ENCODE measurements at regions not wholly inside any gene's neighbourhood (a gene's known extent, or its start where the extent isn't known, plus 50 kb on each side); places are given as distances from the start of the nearest gene placed in this dataset.

DNA sequence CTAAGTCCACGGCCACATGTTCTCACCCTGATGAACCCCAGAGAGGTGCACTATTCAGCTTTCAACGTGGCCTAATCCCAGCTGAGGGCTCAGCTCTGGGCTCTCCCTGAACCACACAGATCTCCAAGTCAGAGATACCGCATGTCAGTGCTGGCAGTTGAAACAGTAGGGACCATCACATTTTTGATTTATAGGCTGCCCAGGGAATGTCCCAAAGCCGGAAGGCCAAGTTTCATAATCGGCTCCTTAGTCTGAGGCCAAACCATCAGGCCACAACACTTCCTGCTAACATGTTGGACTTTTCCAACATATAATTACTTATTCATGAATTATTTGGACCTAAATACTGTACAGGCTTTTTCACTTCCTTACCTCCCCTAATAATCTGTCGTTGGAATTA, 91.9 kb upstream of the KLHL29 start:
- no peak for DNase-seq (ENCODE audit: low read depth in 3 of 3, low spot score in 1 of 3)

DNA sequence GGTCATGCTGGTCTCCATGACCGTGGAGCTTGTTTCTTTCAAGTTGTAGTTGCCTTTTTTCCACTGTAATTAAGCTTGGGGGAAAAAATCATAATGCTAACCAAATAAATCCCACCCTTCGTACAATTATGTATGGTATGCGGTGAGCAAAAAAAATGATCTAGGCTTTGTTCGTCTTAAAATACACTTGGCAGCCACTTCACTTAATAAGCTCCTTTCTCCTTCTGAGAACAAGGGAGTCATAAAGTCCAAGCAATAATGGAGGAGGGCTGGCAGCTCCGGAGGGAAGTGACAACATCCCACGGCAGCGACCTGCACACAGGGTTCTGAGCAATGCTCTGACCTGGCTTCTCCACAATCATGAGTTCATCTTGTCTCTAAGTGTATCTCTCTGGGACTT, 91.2 kb upstream of the KLHL29 start:
- no peak for DNase-seq (ENCODE audit: low read depth in 3 of 3, low spot score in 1 of 3)

DNA sequence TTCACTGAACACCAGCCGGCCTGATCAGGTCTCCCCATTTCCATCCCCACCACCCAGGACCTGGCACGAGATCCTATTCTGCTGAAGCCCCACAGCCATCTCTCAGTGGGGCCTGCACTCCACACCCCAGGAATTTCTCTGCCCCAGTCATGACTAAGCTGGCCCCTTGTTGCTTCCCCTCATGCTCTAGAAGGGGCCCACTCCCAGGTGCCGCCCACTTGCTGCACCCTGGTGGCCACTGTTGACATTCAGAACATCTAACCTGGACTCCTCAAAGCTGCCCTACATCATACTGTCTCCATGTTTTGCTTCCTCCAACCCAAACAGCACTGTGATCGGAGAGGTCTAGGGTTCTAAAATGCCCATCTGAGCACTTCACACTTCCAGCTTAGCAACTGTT, 90.7 kb upstream of the KLHL29 start:
- DNase-seq (ENCODE audit: low read depth in 3 of 3, low spot score in 1 of 3), result no peak

DNA sequence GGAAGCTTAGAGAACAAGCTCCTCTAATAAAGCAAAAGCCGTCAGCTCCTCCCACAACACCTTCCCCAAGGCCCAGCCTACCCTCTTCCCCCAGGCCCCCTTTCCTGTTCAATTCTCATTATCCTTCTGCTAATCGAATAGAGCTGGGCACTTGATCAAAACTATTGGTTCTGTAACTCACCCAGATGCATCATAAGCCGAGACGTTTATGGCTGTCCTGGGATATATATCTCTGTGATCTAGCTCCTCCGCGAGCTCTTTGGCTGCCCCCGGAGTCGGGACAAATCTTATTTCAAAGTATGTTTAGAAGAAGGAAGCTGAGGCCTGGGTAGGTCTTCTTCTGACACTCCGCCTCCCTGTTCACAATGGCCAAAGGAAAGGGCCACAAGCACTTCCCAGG, 88.3 kb upstream of the KLHL29 start:
- DNase-seq (ENCODE audit: low read depth in 3 of 3, low spot score in 1 of 3), result no peak

DNA sequence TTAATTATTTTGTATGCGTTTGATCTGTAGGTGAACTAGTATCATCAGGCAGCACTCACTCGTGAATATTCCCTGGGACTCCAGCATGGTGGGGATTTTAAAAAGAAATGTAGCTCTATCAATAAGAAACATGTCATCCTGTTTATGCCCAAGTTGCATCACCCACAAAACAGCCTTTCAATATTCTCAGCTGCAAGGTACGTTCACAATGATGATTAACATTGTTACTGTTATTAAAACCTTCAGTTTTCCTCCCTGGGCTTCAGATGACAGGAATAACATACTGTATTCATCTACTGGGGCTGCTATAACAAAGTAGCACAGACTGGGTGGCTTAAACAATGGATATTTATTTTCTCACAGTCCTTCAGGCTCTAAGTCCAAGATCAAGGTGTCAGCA, 87.9 kb upstream of the KLHL29 start:
- DNase-seq (ENCODE audit: low read depth in 3 of 3, low spot score in 1 of 3), result no peak

DNA sequence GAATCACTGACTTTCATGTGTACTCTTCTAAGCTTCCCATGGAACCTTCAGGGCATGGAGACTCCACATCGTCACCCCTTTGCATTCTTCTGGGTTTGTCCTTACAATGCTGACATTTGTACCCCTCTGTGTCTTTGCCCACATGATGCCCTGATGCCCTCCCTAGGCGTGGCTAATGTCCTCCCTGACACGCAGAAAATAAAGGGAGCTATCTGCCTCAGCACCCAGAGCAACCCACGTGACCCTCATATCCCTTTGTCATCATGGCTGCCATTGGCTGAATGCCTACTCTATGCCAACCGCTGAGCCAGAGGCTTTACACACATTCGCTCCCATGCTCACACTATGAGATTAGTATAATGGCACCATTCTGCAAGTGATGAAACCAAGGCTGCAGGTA, 86.4 kb upstream of the KLHL29 start:
- no peak for DNase-seq (ENCODE audit: low read depth in 3 of 3, low spot score in 1 of 3)

DNA sequence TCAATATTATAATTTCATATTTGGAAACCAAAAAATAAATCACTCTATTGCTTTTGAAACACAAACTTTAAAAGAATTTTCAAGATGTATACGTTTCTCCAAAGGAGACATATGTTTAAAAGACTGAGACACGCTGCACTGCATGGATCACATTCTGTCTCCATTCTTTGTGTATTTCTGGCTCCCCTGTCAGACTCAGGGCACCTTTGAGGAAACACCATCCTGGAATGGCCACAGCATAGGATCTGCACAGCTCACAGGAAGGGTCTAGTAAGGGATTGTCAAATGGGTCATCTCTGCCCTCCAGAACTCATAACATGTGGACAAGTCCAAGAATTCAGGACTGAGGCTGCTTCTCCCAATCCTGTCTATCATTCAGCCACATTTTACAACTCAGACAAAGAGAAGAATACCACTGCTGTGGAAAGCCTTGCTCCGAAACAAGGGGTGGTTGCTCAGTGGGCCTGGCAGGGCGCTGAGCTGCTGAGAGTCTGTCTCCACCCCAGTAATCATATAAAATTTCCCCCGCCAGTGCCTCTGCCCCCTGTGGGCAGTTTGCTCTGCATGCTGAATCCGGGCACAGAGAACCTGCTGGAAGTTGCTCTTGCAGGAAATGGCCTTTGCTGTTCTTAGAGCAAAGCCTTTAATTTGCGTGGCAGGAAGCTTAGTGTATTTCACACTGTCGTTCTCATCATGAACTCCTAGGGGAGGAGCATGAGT, 85.3 kb upstream of the KLHL29 start:
- DNase-seq (ENCODE audit: low read depth in 3 of 3, low spot score in 1 of 3), result no peak

DNA sequence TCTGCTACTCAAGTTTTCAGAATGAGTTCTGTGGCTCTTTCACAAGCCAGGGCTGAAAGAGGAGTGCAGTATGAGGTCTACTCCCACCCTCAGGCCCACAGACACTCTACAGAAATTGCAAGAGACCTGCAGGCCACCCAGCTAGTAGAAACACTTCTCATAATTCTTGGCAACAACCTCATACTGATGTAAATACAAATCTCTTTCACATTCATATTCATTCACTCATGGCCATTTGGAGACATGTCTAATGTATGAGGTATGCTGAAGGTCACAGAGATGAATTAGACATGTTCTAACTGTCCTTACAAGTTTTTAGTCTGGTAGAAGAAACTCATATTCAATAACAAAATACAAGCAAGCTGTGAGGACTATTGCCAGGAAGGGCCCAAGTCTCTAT, 83.8 kb upstream of the KLHL29 start:
- DNase-seq (ENCODE audit: low read depth in 3 of 3, low spot score in 1 of 3), result no peak

DNA sequence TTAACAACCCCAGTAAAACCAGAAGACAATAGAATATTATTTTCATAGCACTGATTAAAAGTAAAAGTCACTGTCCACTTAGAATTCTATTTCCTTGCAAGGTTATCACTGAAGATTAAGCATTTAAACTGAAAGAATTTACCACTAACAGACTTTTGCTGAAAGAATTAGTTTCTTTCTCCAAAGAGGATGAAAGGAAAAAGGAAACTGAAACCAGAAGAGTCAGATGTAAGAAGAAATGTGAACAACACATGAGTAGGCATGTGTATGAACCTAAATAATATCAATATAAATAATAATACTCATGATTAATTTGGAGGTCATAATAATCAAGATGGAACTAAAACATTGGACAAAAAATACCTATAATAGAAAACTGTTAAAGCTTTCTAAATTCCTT, 82.4 kb upstream of the KLHL29 start:
- no peak for DNase-seq (ENCODE audit: low read depth in 3 of 3, low spot score in 1 of 3)

DNA sequence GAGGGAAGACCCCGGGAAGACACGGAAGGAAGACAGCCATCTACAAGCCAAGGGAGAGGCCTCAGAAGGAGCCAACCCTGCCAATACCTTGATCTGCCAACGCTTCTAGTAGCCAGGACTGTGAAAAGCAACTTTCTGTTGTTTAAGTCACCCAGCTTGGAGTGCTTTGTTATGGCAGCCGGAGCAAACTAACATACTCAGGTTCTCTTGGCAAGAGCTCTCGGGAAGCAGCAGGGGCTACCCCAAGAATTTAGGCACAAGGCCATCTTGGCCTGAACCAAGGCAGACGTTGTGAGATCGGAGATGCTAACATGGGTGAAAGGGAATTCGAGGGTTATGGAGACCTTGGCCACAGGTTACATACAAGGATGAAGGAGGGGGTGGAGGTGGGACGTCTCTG, 78.6 kb upstream of the KLHL29 start:
- DNase-seq (ENCODE audit: low read depth in 3 of 3, low spot score in 1 of 3), result no peak

DNA sequence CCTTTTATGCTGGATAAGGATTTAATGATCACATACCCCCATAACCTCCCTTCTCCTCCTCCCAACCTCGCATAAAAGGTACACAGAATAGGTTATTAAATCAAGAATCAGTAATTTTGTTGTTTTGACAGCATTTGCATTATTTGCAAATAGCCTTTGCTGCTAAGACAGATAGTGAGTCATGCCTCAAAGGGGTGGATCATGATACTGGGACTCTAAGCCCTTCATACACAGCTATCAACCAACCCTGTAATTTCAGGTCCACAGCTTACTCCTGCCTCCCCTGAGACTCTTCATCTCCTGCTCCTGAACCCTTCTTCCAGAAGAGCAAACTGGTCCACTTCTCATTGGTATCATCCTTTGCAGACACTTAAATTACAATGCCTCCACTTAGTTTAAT, 73.8 kb upstream of the KLHL29 start:
- no peak for DNase-seq (ENCODE audit: low read depth in 3 of 3, low spot score in 1 of 3)

DNA sequence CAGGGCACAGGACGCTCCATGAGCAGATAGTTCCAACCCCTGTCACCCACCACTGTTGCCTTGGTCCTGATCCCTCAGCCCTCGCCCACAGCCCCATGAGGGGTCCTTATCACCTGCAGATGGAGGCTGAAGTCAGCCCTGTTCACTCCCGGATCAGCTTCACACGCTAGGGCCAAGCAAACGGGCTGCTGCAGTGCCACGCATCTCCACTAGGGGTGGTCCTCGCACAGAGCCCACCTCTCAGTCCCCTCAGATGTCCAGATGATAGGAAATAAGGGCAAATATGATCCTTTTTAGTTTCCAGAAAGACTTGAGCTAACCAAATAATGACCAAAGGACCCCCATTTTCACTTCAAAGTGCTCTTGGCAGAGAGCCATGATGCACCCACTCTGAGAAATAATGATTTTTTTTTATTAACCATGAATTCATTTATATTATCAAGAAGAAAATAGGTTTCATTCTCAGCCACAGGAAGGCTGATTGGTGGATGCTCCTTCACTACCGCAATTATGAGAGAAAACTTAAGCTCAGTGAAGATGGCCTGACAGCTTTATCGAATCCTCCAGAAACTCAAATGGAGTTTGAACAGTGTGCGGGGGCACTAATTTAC, 71.9 kb upstream of the KLHL29 start:
- DNase-seq (ENCODE audit: low read depth in 3 of 3, low spot score in 1 of 3), result peak in 1 of 3 donors; percentile 3

DNA sequence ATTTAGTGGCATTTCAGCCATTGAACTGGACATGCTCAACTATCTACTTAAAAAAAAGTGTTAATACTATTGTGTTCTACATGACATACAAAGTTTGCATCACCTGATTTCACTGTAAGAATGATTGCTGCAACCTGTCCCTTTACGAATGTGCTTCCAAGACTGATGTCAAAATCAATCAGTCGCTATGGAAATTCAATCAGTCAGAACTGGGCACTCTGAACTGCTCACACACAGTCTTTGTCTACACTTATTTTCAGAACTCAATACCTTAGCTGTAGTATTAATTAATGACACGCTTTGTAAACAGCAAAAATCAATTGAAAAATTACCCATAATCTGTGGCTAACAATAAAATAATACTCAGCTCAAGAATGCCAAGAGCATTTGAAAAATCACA, 70.3 kb upstream of the KLHL29 start:
- DNase-seq (ENCODE audit: low read depth in 3 of 3, low spot score in 1 of 3), result no peak

DNA sequence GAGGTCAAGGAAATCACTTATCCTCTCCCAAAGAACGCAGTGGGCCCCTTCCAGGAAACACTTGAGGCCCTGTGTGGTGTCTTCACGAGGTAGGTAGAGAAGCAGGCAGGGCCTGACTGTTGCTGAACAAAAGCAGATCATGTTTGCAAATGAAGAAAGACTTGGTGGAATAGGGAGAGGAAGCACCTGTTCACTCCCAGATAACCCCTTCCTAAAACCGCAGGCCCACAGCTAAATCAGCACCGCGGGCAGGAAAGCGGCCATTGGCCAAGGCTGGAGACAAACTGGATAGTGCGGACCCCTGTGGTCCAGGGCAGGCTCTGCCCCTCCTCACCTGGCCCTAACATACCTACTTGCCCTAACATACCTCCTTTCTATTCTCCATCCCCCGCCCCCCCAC, 64.9 kb upstream of the KLHL29 start:
- no peak for DNase-seq (ENCODE audit: low read depth in 3 of 3, low spot score in 1 of 3)

DNA sequence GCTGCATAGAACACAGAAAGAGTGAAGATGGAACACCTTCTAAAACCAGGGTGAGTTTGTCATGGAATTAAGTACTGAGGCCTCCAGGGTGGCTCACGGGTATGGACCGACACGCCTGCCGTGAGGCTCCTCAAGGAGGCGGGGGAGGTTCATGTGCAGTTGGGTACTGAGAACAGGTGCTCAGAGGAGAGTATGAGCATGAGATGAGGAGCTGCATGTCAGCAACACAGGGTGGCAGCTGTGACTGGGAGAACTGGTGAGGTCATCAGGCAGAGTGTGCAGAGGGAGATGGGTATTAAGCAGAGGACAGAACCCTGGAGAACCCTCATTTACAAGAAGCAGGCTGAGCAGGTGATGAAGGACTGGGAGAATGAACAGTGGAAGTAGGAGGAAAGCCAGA, 63.2 kb upstream of the KLHL29 start:
- DNase-seq (ENCODE audit: low read depth in 3 of 3, low spot score in 1 of 3), result no peak

DNA sequence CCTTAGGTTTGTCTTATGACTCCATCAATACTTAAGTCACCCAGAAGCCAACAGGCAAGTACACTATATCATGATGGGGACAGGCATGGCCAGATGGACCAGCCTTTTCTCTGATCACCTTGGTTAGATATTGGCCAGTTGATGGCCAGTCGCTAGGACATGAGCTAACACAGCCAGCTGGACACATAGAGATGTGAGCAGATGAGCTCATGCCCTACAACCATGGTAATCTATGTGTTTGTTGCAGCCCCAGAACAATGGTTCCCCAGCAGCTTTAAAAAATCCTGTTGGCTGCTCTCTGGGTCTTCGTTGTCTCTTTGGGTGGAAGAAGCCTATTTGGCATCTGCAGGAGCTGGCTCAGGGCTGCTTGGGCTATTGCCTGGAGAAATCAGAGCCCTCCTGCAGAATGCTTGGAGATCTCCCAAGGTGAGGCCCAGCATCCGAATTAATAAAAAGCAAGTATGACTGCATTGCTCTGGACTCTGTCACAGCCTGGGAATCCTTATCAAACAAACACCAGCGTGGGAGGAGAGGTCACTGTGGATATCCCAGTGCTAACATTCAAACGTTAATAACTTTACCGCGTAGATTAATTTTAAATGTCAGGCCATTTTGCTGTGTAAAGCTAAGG, 62.3 kb upstream of the KLHL29 start:
- DNase-seq (ENCODE audit: low read depth in 3 of 3, low spot score in 1 of 3), result no peak

DNA sequence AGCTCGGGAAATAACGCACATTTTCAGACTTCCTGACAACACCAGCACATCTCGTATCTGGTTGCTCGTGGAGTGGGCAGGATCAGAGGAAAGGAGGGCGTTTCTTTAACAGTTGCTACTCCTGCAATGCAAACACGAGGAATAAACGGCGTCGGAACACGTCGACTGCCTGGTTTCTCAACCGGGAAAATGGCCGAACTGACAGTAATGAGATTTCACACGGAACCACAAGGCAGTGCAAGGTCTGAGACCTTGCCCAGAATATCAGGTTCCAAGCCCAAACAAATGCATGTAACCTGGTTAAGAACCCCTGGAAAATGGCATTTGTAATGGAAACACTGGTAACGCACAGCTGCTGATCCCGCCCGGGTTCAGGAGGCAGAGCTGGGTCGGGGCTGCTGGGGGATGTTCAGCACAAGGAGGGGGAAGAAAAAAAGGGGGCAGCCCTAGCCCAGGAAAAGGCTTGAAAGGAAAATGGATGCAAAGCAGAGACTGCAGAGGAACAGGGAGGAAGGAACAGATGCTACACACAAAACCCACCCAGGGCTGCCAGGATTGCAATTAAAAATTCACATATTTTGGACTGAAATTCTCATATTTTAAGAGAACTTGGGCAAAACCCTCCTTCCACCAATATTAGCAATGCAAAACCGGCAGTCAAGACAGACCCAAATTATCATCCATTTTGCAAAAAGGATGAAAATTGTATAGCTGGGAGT, 61.6 kb upstream of the KLHL29 start:
- DNase-seq (ENCODE audit: low read depth in 3 of 3, low spot score in 1 of 3), result no peak

DNA sequence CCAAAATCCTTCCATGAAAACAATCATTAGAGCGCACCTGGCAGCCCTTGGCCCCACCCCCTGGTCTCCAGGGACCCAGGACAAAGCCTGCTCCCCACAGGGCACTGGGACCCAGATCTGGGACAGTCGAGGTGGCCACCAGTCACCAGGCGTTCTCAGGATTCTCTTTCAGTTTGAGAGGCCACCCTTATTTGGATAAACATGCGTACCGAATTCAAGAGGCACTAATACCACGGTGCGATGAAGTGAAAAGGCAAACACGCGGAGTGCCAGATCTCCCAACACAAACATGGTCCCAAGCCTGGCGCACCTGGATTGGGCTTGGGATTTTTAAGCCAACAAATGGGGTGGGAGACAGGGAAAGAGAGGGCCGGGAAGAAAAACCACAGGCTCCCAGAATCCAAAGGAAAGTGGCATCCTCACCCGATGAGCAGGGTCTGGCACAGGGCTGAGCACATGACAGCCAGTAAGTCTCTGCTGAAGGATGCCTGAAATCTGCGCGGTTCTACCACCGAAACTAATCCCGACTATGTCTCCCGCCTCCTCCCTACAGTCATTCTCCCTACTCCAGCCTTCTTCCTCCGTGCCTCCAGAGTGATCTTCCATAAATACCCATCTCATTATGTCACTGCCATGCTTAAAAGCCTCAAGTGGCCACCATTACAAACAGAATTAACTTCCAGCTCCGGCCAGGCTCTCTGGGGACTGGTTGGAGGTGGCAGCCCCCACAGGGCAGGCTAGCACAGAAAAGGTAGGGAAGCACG, 60.9 kb upstream of the KLHL29 start:
- DNase-seq (ENCODE audit: low read depth in 3 of 3, low spot score in 1 of 3), result no peak

DNA sequence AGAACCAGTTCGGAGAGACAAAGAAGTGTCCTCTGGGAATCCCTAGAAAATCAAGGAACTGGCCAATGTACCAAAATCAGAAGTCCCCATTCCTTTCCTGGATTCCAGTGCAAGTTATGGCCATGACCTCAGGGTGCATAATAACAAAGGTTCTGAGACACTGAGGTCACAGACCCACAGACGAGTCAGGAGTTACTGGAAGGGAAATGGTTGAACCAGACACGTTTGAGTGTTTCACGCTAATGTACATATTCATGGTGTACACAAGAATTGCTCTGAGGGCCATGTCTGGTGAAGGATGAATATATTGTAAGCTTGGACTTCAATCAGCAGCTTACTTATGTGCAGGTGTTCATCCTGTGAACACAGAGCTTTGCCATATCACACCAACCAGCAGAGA, 58.6 kb upstream of the KLHL29 start:
- no peak for DNase-seq (ENCODE audit: low read depth in 3 of 3, low spot score in 1 of 3)

DNA sequence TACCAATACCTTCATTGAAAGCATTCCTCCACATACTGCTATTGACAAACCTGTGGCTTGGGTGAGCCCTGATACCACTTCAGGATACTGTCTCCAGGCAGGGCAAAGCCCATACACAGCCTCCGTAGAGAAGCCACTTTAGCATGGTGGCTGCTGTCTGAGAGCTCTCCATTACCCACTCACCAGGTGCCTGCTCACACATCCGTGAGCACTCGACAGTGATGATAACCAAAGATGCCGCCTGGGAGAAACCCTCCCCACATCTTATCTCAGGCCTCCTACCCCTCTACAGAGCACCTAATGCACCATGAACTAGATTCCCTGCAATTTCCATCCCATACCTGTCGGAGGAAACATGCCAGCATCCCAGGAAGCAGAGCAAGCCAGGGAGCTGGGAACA, 57.6 kb upstream of the KLHL29 start:
- no peak for DNase-seq (ENCODE audit: low read depth in 3 of 3, low spot score in 1 of 3)

DNA sequence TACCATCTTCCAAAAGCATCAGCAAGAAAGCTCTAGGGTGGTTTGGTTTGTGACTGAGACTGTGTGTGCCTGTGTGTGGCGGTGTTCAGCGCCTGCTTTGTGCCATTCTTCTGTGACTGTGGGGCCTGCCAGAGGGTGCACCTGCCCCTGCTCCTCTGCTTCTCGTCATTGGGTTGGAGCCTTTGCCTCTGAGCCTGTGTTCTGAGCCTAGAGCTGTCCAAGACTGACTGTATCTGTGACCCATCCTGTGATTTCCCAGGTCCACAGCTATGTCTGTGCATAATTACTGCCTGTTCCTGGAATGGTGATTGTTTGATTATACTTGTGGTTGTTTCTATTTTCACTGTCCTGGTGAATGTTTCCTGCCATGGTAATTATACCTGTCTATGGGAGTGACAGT, 57.1 kb upstream of the KLHL29 start:
- DNase-seq (ENCODE audit: low read depth in 3 of 3, low spot score in 1 of 3), result no peak

All from stimulated activated CD4-positive, alpha-beta T cell treated with anti-CD3 and anti-CD28 coated beads, TNF-alpha, amount 100 ng/mL, for 1 hour (primary cell).